H9 (cell line): ENCODE measurements at regions not wholly inside any gene's neighbourhood (a gene's known extent, or its start where the extent isn't known, plus 50 kb on each side); places are given as distances from the start of the nearest gene placed in this dataset.

ENCODE experiments used
- DNase-seq: peaks from one replicate; pipeline ENCODE4 v3.0.0-alpha.2; 2017
- H2AFZ ChIP-seq: one replicate; pipeline ENCODE4 v1.6.1; 2013; ENCODE audit warnings: mild to moderate bottlenecking, low read length, control low read depth, moderate library complexity
- H2AK5ac ChIP-seq: 2 replicates; pipeline ENCODE4 v1.6.1; 2013; ENCODE audit warnings: low read length, control low read depth, mixed read lengths; ENCODE audit not compliant: insufficient read length
- H2BK120ac ChIP-seq: one replicate; pipeline ENCODE4 v1.6.1; 2013; ENCODE audit warnings: low read depth, mild to moderate bottlenecking, low read length, control low read depth, inconsistent platforms; ENCODE audit not compliant: poor library complexity, severe bottlenecking
- H2BK12ac ChIP-seq: 2 replicates; pipeline ENCODE4 v1.6.1; 2013; ENCODE audit warnings: low read length, control low read depth, mixed read lengths, low read depth; ENCODE audit not compliant: insufficient read length
- H2BK15ac ChIP-seq: 2 replicates; pipeline ENCODE4 v1.6.1; 2013; ENCODE audit warnings: low read depth, low read length, control low read depth
- H2BK20ac ChIP-seq: one replicate; pipeline ENCODE4 v1.6.1; 2013; ENCODE audit warnings: low read depth, mild to moderate bottlenecking, low read length, control low read depth, inconsistent platforms; ENCODE audit not compliant: poor library complexity, severe bottlenecking
- H2BK5ac ChIP-seq: 2 replicates; pipeline ENCODE4 v1.6.1; 2013; ENCODE audit warnings: low read length, control low read depth, mixed read lengths; ENCODE audit not compliant: insufficient read length
- H3K14ac ChIP-seq: 2 replicates; pipeline ENCODE4 v1.6.1; 2013; ENCODE audit warnings: low read length, control low read depth; ENCODE audit not compliant: insufficient read depth
- H3K18ac ChIP-seq: 2 replicates; pipeline ENCODE4 v1.6.1; 2013; ENCODE audit warnings: low read depth, mild to moderate bottlenecking, mixed read lengths, low read length, control low read depth; ENCODE audit not compliant: insufficient read length
- H3K23ac ChIP-seq: 2 replicates; pipeline ENCODE4 v1.6.1; 2013; ENCODE audit warnings: low read length, control low read depth, mixed read lengths, low read depth; ENCODE audit not compliant: insufficient read length
- H3K23me2 ChIP-seq: 2 replicates; pipeline ENCODE4 v1.6.1; 2013; ENCODE audit warnings: low read depth, mild to moderate bottlenecking, mixed read lengths, low read length, control low read depth; ENCODE audit not compliant: insufficient read length, poor library complexity, severe bottlenecking
- H3K27ac ChIP-seq: 2 replicates; pipeline ENCODE4 v1.5.1; 2013; ENCODE audit warnings: low read length, control low read depth, mixed read lengths, low read depth; ENCODE audit not compliant: insufficient read length
- H3K27me3 ChIP-seq: 2 replicates; pipeline ENCODE4 v1.6.1; 2013; ENCODE audit warnings: low read length, control low read depth, inconsistent platforms; ENCODE audit not compliant: insufficient read depth
- H3K4ac ChIP-seq: 2 replicates; pipeline ENCODE4 v1.6.1; 2013; ENCODE audit warnings: low read depth, mild to moderate bottlenecking, control low read depth, inconsistent platforms, low read length, moderate library complexity
- H3K4me1 ChIP-seq: 2 replicates; pipeline ENCODE4 v1.6.1; 2013; ENCODE audit warnings: low read length, control low read depth, inconsistent platforms; ENCODE audit not compliant: insufficient read depth
- H3K4me2 ChIP-seq: 2 replicates; pipeline ENCODE4 v1.6.1; 2013; ENCODE audit warnings: low read length, control low read depth, mixed read lengths; ENCODE audit not compliant: insufficient read length, insufficient read depth
- H3K56ac ChIP-seq: 2 replicates; pipeline ENCODE4 v1.6.1; 2013; ENCODE audit warnings: low read depth, mild to moderate bottlenecking, mixed read lengths, low read length, control low read depth; ENCODE audit not compliant: insufficient read length
- H3K79me1 ChIP-seq: 2 replicates; pipeline ENCODE4 v1.6.1; 2013; ENCODE audit warnings: low read depth, mild to moderate bottlenecking, moderate library complexity, low read length, control low read depth, inconsistent platforms; ENCODE audit not compliant: insufficient read depth, poor library complexity, severe bottlenecking
- H3K79me2 ChIP-seq: 2 replicates; pipeline ENCODE4 v1.6.1; 2013; ENCODE audit warnings: low read length, control low read depth, inconsistent platforms; ENCODE audit not compliant: insufficient read depth
- H3K9ac ChIP-seq: 2 replicates; pipeline ENCODE4 v1.6.1; 2013; ENCODE audit warnings: low read length, control low read depth, mixed read lengths; ENCODE audit not compliant: insufficient read length; ENCODE audit errors: extremely low read depth
- H3K9me3 ChIP-seq: one replicate; pipeline ENCODE4 v1.6.1; 2013; ENCODE audit warnings: low read depth, low read length, inconsistent platforms; ENCODE audit not compliant: control insufficient read depth
- H3T11ph ChIP-seq: one replicate; pipeline ENCODE4 v1.6.1; 2013; ENCODE audit warnings: mild to moderate bottlenecking, low read length, control low read depth, inconsistent platforms
- H4K20me1 ChIP-seq: one replicate; pipeline ENCODE4 v1.6.1; 2013; ENCODE audit not compliant: control insufficient read depth, insufficient read length, insufficient read depth
- H4K5ac ChIP-seq: 2 replicates; pipeline ENCODE4 v1.6.1; 2013; ENCODE audit warnings: low read depth, mild to moderate bottlenecking, mixed read lengths, low read length, control low read depth; ENCODE audit not compliant: insufficient read length
- H4K8ac ChIP-seq: replicated peaks from 2 replicates; pipeline ENCODE4 v1.6.1; 2013; ENCODE audit warnings: low read length, control low read depth, mixed read lengths, low read depth; ENCODE audit not compliant: insufficient read length
- H4K91ac ChIP-seq: 2 replicates; pipeline ENCODE4 v1.6.1; 2013; ENCODE audit warnings: low read depth, mild to moderate bottlenecking, moderate library complexity, mixed read lengths, low read length, control low read depth; ENCODE audit not compliant: insufficient read length
- H3K27ac Mint-ChIP-seq, 3 experiments: 2 replicates in 2 of 3; 3 replicates in 1 of 3; pipeline ENCODE4 v1.8.0; 2020 to 2021; ENCODE audit warnings: mixed read lengths in 3 of 3, mild to moderate bottlenecking in 1 of 3, moderate library complexity in 1 of 3
- H3K27me3 Mint-ChIP-seq: 2 replicates; pipeline ENCODE4 v1.8.0; 2021; ENCODE audit warnings: low read depth, mild to moderate bottlenecking, moderate library complexity, mixed read lengths
- H3K36me3 Mint-ChIP-seq, 3 experiments: 2 replicates in 2 of 3; 3 replicates in 1 of 3; pipeline ENCODE4 v1.8.0; 2020 to 2021; ENCODE audit warnings: low read depth in 3 of 3, mixed read lengths in 3 of 3; ENCODE audit not compliant: insufficient read depth in 1 of 3
- H3K4me1 Mint-ChIP-seq, 2 experiments: 2 replicates each; pipeline ENCODE4 v1.8.0; 2020; ENCODE audit warnings: mixed read lengths in 2 of 2
- H3K4me3 Mint-ChIP-seq, 2 experiments: 2 replicates in 1 of 2; 3 replicates in 1 of 2; pipeline ENCODE4 v1.8.0; 2020 to 2021; ENCODE audit warnings: mild to moderate bottlenecking in 2 of 2, mixed read lengths in 2 of 2, moderate library complexity in 1 of 2
- H3K9me3 Mint-ChIP-seq, 2 experiments: 2 replicates in 1 of 2; 3 replicates in 1 of 2; pipeline ENCODE4 v1.8.0; 2020; ENCODE audit warnings: mild to moderate bottlenecking in 2 of 2, mixed read lengths in 2 of 2, moderate library complexity in 1 of 2
- WGBS: extraction: QIAGEN DNeasy Blood & Tissue Kit; methylation state at CpG from one replicate; pipeline ENCODE4 v1.1.7; 2013; ENCODE audit warnings: missing lambda C conversion rate, low lambda C conversion rate, mixed read lengths; ENCODE audit not compliant: insufficient read length; ENCODE audit errors: extremely low coverage; 5-methylcytosine and 5-hydroxymethylcytosine counted together
- TF ChIP-seq, protein P1 (sequence below): fragments of 200-600 bp; sonication (generic); conservative IDR thresholded peaks from 3 replicates; pipeline ENCODE4 v1.8.0; 2021; ENCODE audit warnings: antibody characterized with exemption, mild to moderate bottlenecking

DNA sequence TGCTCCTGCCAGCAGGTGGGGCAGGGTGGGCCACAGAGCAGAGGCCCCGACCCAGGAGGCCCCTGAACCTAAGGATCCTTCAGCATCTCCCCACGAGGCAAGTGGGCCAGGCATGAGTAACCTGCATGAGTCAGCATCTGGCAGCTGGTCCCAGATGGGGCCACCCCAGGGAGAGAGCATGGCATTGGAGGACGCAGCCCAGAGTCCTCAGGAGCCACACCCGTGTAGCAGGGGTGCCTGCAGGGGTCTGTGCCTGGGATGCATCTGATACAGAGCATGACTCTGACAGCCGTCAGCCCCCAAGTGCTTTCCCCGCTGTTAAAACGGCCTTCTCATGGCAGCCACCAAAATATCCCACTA, 185.6 kb upstream of the SALL3 start:
- H2BK5ac ChIP-seq: no peak overlapping the region
- H4K8ac ChIP-seq: no peak overlapping the region
- no peaks in the 10 kb centered on the region for H3K23me2 ChIP-seq
- no peak overlapping the region for H3K56ac ChIP-seq
- H4K5ac ChIP-seq: no peak overlapping the region
- H3K27ac ChIP-seq: no peak overlapping the region
- no peak overlapping the region; a peak in 1 of 7 replicates for H3K27ac Mint-ChIP-seq
- no peak overlapping the region for H3K9ac ChIP-seq
- no peaks in the 10 kb centered on the region for H4K20me1 ChIP-seq
- H3K79me1 ChIP-seq: no peaks in the 10 kb centered on the region
- no peak overlapping the region for H3K14ac ChIP-seq
- no peak overlapping the region for H2AFZ ChIP-seq
- no peak overlapping the region for H2BK20ac ChIP-seq
- no peak overlapping the region for H2AK5ac ChIP-seq
- no peaks in the 10 kb centered on the region for H3K9me3 ChIP-seq
- no peaks in the 10 kb centered on the region for H3K4me1 ChIP-seq
- no peak overlapping the region for H3K18ac ChIP-seq
- no peaks in the 10 kb centered on the region; the same call in 1 of the 2 replicates for H3K27me3 ChIP-seq
- H3K79me2 ChIP-seq: no peaks in the 10 kb centered on the region
- no peaks in the 10 kb centered on the region for H3K9me3 Mint-ChIP-seq
- H3K27me3 Mint-ChIP-seq: peaks cover 1% of the 10 kb centered on the region; the same call in 1 of the 2 replicates
- no peak for DNase-seq
- H3K4ac ChIP-seq: no peak overlapping the region
- no CpG with 5 or more reads among the region's 7 CpGs for WGBS
- H3K4me3 Mint-ChIP-seq: no peak overlapping the region
- no peak overlapping the region for H3T11ph ChIP-seq
- no peak overlapping the region for H3K4me2 ChIP-seq
- H4K91ac ChIP-seq: no peak overlapping the region
- H3K23ac ChIP-seq: no peak overlapping the region
- H3K4me1 Mint-ChIP-seq: 0 out of 4 replicates have a peak, but pooled peaks cover 0 to 2% of the 10 kb centered on the region in 2 experiments
- TF ChIP-seq, protein P1, sequence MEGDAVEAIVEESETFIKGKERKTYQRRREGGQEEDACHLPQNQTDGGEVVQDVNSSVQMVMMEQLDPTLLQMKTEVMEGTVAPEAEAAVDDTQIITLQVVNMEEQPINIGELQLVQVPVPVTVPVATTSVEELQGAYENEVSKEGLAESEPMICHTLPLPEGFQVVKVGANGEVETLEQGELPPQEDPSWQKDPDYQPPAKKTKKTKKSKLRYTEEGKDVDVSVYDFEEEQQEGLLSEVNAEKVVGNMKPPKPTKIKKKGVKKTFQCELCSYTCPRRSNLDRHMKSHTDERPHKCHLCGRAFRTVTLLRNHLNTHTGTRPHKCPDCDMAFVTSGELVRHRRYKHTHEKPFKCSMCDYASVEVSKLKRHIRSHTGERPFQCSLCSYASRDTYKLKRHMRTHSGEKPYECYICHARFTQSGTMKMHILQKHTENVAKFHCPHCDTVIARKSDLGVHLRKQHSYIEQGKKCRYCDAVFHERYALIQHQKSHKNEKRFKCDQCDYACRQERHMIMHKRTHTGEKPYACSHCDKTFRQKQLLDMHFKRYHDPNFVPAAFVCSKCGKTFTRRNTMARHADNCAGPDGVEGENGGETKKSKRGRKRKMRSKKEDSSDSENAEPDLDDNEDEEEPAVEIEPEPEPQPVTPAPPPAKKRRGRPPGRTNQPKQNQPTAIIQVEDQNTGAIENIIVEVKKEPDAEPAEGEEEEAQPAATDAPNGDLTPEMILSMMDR: no peak
- no peak overlapping the region for H2BK12ac ChIP-seq
- no peak overlapping the region for H2BK120ac ChIP-seq
- H2BK15ac ChIP-seq: no peak overlapping the region
- H3K36me3 Mint-ChIP-seq: no peaks in the 10 kb centered on the region
